GM13976 (cell line): ENCODE measurements at regions not wholly inside any gene's neighbourhood (a gene's known extent, or its start where the extent isn't known, plus 50 kb on each side); places are given as distances from the start of the nearest gene placed in this dataset.
"Not testable (repeated sequence)": the region's sequence is repeated elsewhere in the genome, so short reads cannot be mapped to it uniquely, and the experiment has no call there.

Source experiments
- DNase-seq: peaks from one replicate; pipeline ENCODE4 v3.0.0; 2012; ENCODE audit warnings: low spot score
- in situ Hi-C: fragments of 300-500 bp; cut with MboI; formaldehyde crosslinking; loops from one replicate; pipeline ENCODE4 v1.12.0; 2022; ENCODE audit warnings: low sequenced_read_pairs, mixed read lengths, inconsistent platforms; ENCODE audit not compliant: unreplicated experiment
- TF ChIP-seq, protein P1 (sequence below): IDR thresholded peaks from 2 replicates; pipeline ENCODE4 v1.5.1; 2012; ENCODE audit warnings: borderline replicate concordance, mild to moderate bottlenecking; ENCODE audit not compliant: insufficient read depth; ENCODE audit errors: extremely low read depth, missing control alignments, control extremely low read depth

DNA sequence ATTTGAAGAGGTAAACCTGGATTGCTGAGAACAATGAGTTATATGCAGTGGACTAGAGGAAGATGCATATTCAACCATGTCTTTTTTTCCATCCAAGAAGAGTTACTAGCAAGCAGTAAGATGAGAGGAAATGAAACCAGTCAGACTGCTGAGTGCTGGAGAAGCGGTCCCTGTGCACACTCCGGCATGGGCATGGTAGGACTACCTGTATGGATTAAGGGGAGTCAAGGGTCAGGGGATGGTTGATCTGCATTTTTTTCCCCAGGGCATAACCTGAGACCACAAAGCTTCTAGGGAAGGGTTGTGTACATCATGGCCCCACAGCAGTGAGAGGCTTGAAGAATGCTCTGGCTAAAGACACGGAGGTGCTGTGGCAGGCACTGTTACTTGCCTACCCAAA, 76.6 kb upstream of the ZNF169 start:
- TF ChIP-seq, protein P1, sequence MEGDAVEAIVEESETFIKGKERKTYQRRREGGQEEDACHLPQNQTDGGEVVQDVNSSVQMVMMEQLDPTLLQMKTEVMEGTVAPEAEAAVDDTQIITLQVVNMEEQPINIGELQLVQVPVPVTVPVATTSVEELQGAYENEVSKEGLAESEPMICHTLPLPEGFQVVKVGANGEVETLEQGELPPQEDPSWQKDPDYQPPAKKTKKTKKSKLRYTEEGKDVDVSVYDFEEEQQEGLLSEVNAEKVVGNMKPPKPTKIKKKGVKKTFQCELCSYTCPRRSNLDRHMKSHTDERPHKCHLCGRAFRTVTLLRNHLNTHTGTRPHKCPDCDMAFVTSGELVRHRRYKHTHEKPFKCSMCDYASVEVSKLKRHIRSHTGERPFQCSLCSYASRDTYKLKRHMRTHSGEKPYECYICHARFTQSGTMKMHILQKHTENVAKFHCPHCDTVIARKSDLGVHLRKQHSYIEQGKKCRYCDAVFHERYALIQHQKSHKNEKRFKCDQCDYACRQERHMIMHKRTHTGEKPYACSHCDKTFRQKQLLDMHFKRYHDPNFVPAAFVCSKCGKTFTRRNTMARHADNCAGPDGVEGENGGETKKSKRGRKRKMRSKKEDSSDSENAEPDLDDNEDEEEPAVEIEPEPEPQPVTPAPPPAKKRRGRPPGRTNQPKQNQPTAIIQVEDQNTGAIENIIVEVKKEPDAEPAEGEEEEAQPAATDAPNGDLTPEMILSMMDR: no peak
- in situ Hi-C loops: no loop called here
- no peak for DNase-seq

GRCh38 chr9:94183240-94183999, 75.7 kb upstream of the ZNF169 start:
- in situ Hi-C loops: no loop called here
- DNase-seq: no peak
- TF ChIP-seq, protein P1: no peak

DNA sequence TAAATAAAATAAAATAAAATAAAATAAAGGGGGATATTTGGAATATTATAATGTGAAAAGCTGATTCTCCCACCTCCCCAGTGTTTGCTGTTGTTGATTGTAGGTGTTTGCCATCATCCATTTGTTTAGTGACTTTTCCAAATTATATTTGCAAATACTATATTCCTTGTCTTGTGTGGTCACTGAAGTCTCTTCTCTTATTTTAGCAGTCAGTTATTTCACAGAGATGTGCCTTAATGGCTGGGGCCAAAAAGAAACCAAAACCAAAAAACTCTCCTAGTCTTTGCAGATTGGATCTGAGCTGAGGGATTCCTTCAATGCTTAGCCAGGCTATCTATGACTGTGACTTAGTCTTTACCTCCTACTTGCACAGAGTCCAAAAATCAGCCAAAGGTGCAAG, 70.9 kb upstream of the ZNF169 start:
- TF ChIP-seq, protein P1: no peak
- no peak for DNase-seq
- in situ Hi-C loops: no loop called here

- DNase-seq, in situ Hi-C loops: not testable (repeated sequence)
These were observed 67.4 kb upstream of the ZNF169 start for GRCh38 chr9:94191706-94192105.

DNA sequence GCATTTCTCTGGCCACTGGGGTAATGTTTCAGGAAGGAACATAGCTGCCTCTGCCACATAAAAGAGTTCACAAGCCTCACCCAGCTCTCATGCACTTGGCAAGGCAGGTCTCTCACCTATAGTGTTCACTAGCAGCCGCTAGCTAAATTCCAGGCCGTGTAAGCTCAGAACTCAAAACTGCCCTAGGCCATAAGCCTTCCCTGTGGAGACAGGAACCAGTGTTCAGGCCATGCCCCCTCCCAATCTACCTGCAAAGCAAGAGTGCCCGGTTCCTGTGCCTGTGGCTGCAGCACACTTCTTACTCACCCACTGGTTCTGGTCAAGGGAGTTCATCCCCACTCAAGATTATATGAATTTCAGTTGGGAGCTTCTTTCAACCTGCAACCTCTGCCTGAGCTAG, 60.7 kb upstream of the ZNF169 start:
- TF ChIP-seq, protein P1: no peak
- no peak for DNase-seq
- in situ Hi-C loops: no loop called here

DNA sequence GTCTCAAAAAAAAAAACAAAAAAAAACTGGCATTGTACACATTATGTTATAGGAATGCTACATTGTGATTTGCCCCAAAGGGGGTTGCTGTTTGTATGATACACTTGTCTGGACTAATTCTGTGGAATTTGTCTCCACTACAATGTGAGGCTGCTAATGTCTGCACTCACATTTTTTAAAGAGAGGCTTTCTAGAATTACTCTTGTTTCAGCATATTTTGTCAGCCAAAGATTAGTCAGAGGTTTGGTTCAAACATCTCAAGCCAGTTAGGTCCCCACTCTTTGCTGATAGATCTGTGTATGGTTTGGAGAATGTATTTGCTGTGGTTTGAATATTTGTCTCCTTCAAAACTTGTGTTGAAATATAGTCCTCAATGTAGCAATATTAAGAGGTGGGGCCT, 59.3 kb upstream of the ZNF169 start:
- TF ChIP-seq, protein P1: no peak
- in situ Hi-C loops: no loop called here
- no peak for DNase-seq

DNA sequence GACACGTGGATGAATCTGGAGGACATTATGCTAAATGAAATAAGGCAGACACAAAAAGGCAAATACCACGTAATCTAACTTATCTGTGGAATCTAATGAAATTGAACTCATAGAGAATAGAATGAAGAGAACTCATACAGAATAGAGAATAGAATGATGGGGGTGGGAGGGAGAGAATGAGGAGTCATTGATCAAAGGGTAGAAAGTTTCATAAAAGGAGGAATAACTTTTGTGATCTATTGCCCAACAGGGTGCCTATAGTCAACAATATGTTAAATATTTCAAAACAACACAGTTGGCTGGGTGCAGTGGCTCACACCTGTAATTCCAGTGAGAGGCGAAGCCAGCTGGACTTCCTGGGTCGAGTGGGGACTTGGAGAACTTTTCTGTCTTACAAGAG, 54.9 kb upstream of the ZNF169 start:
- in situ Hi-C loops: no loop called here
- TF ChIP-seq, protein P1: no peak
- DNase-seq: no peak
